Naive thymus-derived CD4-positive, alpha-beta T cell (primary cell): ENCODE measurements at regions not wholly inside any gene's neighbourhood (a gene's known extent, or its start where the extent isn't known, plus 50 kb on each side); places are given as distances from the start of the nearest gene placed in this dataset.

Experiments
- ATAC-seq: fragments of 150-1000 bp; cut with Tn5 transposase; 2 replicates; pipeline ENCODE4 v1.10.0; 2021; ENCODE audit warnings: mild to moderate bottlenecking, moderate library complexity
- CTCF ChIA-PET: fragments of 350-600 bp; sonication (Branson Sonifier 250); formaldehyde crosslinking; loops from one replicate; lab custom pipeline; 2021; ENCODE audit warnings: antibody characterized with exemption; lab: Charles Lee
- POLR2A ChIA-PET: fragments of 350-600 bp; sonication (Branson Sonifier 250); formaldehyde crosslinking; loops from one replicate; lab custom pipeline; 2021; ENCODE audit warnings: antibody characterized with exemption, inconsistent platforms; lab: Charles Lee
- DNase-seq, 9 donors: peaks; one replicate each; pipeline versions ENCODE4 v3.0.0 to v3.0.0-alpha.2; 2020 to 2022; ENCODE audit warnings: mixed read lengths in 1 of 9
- H3K27ac ChIP-seq: one replicate; pipeline ENCODE4 v1.7.0; 2013; ENCODE audit warnings: mild to moderate bottlenecking, low read depth, low read length, moderate library complexity
- H3K27me3 ChIP-seq, 2 donors: one replicate each; pipeline ENCODE4 v1.7.0; 2013; ENCODE audit warnings: low read length in 2 of 2, mild to moderate bottlenecking in 2 of 2, moderate library complexity in 2 of 2; ENCODE audit not compliant: control insufficient read depth in 2 of 2, insufficient read depth in 2 of 2
- H3K36me3 ChIP-seq, 3 experiments: 1 replicate in 2 of 3; 2 replicates in 1 of 3; pipeline ENCODE4 v1.7.0; 2013; ENCODE audit warnings: low read length in 3 of 3, mild to moderate bottlenecking in 3 of 3, moderate library complexity in 1 of 3; ENCODE audit not compliant: insufficient read depth in 3 of 3, control insufficient read depth in 2 of 3
- H3K4me1 ChIP-seq, 2 donors: one replicate each; pipeline ENCODE4 v1.7.0; 2013; ENCODE audit warnings: low read length in 2 of 2, mild to moderate bottlenecking in 2 of 2, moderate library complexity in 1 of 2; ENCODE audit not compliant: control insufficient read depth in 2 of 2, insufficient read depth in 2 of 2
- H3K4me3 ChIP-seq: 2 replicates; pipeline ENCODE4 v1.7.0; 2013; ENCODE audit warnings: mild to moderate bottlenecking, low read length
- H3K9me3 ChIP-seq, 3 experiments: 1 replicate in 2 of 3; 2 replicates in 1 of 3; pipeline ENCODE4 v1.7.0; 2013; ENCODE audit warnings: low read length in 3 of 3; ENCODE audit not compliant: control insufficient read depth in 2 of 3
- H3K27ac Mint-ChIP-seq, 9 donors: one replicate each; pipeline ENCODE4 v1.8.0; 2020 to 2022; ENCODE audit warnings: mixed read lengths in 9 of 9, mild to moderate bottlenecking in 8 of 9, moderate library complexity in 5 of 9, inconsistent platforms in 2 of 9
- H3K27me3 Mint-ChIP-seq, 5 donors: one replicate each; pipeline ENCODE4 v1.8.0; 2021 to 2022; ENCODE audit warnings: mixed read lengths in 5 of 5, mild to moderate bottlenecking in 1 of 5
- H3K36me3 Mint-ChIP-seq, 5 donors: one replicate each; pipeline ENCODE4 v1.8.0; 2020 to 2022; ENCODE audit warnings: mixed read lengths in 5 of 5, mild to moderate bottlenecking in 3 of 5, inconsistent platforms in 1 of 5
- H3K4me1 Mint-ChIP-seq, 7 donors: one replicate each; pipeline ENCODE4 v1.8.0; 2020 to 2022; ENCODE audit warnings: mixed read lengths in 7 of 7, mild to moderate bottlenecking in 3 of 7, inconsistent platforms in 1 of 7
- H3K4me3 Mint-ChIP-seq, 10 donors: one replicate each; pipeline ENCODE4 v1.8.0; 2020 to 2022; ENCODE audit warnings: mild to moderate bottlenecking in 10 of 10, mixed read lengths in 10 of 10, moderate library complexity in 6 of 10, inconsistent platforms in 2 of 10
- H3K9me3 Mint-ChIP-seq, 11 donors: one replicate each; pipeline ENCODE4 v1.8.0; 2020 to 2022; ENCODE audit warnings: mixed read lengths in 11 of 11, mild to moderate bottlenecking in 4 of 11, inconsistent platforms in 1 of 11, moderate library complexity in 1 of 11
- intact Hi-C, 2 donors: fragments of 100-400 bp; cut with micrococcal nuclease; formaldehyde crosslinking; loops; one replicate each; pipeline ENCODE4 v1.15.1; 2023

DNA sequence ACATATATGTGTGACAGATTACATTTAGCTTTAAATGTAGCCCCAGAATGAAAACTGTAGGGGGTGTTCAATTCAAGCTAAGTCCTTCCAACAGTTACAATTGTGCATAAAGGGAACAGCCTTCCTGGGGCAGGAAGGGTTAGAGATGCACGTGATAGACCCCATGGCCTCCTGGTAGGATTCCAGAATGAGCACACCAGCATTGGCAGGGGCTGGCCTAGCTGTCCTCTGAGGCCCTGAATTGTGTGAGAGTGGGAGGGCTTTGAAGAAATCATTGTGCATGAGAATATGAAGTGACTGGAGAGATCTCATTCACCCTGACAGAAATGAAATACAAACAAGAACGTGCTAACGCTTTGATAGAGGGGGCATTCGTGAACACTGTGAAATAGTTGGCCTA, 663.8 kb upstream of the KLF4 start:
- ChIA-PET CTCF (no interaction called here), POLR2A (no interaction called here)
- H3K36me3 Mint-ChIP-seq: no peaks in the 10 kb centered on the region
- peaks cover 0 to 6% (median 0%) of the 10 kb centered on the region in 11 donors for H3K9me3 Mint-ChIP-seq
- Histone ChIP-seq H3K27ac (no peak overlapping the region), H3K4me3 (no peak overlapping the region), H3K36me3 (no peaks in the 10 kb centered on the region), H3K9me3 (no peaks in the 10 kb centered on the region), H3K4me1 (no peaks in the 10 kb centered on the region), H3K27me3 (no peaks in the 10 kb centered on the region)
- no peaks in the 10 kb centered on the region for H3K4me1 Mint-ChIP-seq
- no peak overlapping the region for H3K4me3 Mint-ChIP-seq
- DNase-seq (no peak), ATAC-seq (no peak)
- no peak overlapping the region for H3K27ac Mint-ChIP-seq
- no peaks in the 10 kb centered on the region for H3K27me3 Mint-ChIP-seq
- intact Hi-C loops: no loop called here

DNA sequence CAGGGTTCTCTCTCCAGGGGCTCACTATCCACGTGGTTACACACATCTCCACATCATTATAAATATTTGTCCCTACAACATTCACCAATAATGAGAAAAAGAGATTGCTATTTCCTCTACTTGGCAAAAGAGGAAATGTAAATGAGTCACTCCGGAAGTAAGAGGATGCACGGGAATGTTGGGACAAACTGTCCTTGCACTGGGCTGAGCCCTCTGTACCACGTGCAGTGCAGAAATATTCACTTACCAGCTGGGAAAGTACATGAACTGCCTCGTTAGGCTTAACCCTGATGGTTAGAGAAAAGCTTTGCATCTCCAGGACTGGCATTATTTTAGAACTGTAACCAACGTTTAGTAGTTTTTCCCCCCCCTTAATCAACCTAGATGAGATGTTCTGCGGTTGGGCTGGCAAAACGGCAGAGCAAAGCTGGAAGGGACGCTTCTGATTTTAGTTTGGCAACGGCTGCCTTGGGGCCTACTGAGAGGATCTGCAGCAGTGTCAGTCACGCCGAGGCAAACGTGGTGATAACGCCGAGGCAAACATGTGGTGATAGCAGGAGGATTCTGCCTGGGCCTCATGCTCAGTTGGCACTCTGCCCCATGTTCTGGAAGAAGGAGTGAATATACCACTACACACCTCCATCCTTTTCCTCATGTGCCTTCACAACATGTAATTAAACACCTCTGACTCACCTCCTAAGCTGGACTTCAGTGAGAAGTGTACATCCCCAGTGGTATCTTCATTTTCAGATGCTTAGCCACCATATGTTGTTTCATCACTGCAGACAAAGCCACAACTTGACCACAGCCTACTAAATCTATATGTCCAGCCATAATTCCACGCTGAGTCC, 661.4 kb upstream of the KLF4 start:
- ChIA-PET CTCF (no interaction called here), POLR2A (no interaction called here)
- Mint-ChIP-seq H3K27ac (no peak overlapping the region), H3K4me1 (no peaks in the 10 kb centered on the region), H3K9me3 (peaks cover 0 to 14% (median 5%) of the 10 kb centered on the region in 11 donors), H3K36me3 (no peaks in the 10 kb centered on the region), H3K4me3 (no peak overlapping the region), H3K27me3 (peaks cover 0 to 3% (median 0%) of the 10 kb centered on the region in 5 donors)
- intact Hi-C loops: no loop called here
- DNase-seq (no peak), ATAC-seq (no peak)
- Histone ChIP-seq H3K36me3 (no peaks in the 10 kb centered on the region), H3K9me3 (no peaks in the 10 kb centered on the region), H3K4me1 (no peaks in the 10 kb centered on the region), H3K4me3 (no peak overlapping the region), H3K27me3 (no peaks in the 10 kb centered on the region), H3K27ac (no peak overlapping the region)

GRCh38 chr9:108149326-108149725, 659.8 kb upstream of the KLF4 start:
- CTCF ChIA-PET: no interaction called here

GRCh38 chr9:108142504-108143201, 653.1 kb upstream of the KLF4 start:
- Mint-ChIP-seq H3K4me1 (no peaks in the 10 kb centered on the region), H3K36me3 (no peaks in the 10 kb centered on the region), H3K9me3 (peaks cover 2 to 20% (median 8%) of the 10 kb centered on the region in 11 donors), H3K27me3 (peaks cover 0 to 4% (median 0%) of the 10 kb centered on the region in 5 donors), H3K27ac (no peak overlapping the region), H3K4me3 (no peak overlapping the region)
- Histone ChIP-seq H3K36me3 (no peaks in the 10 kb centered on the region), H3K27me3 (no peaks in the 10 kb centered on the region), H3K4me1 (no peaks in the 10 kb centered on the region), H3K27ac (no peak overlapping the region), H3K9me3 (peaks cover 0 to 3% (median 0%) of the 10 kb centered on the region in 3 experiments), H3K4me3 (no peak overlapping the region)
- CTCF ChIA-PET: no interaction called here
- intact Hi-C loops: no loop called here
- ATAC-seq (no peak), DNase-seq (no peak)
- POLR2A ChIA-PET: no interaction called here

More at GRCh38 chr9:108149326-108149725, 659.8 kb upstream of the KLF4 start:
- intact Hi-C loops: no loop called here
- Mint-ChIP-seq H3K27ac (no peak overlapping the region), H3K4me1 (no peaks in the 10 kb centered on the region), H3K27me3 (peaks cover 0 to 3% (median 0%) of the 10 kb centered on the region in 5 donors), H3K4me3 (no peak overlapping the region), H3K36me3 (no peaks in the 10 kb centered on the region), H3K9me3 (peaks cover 0 to 18% (median 9%) of the 10 kb centered on the region in 11 donors)
- H3K27me3 ChIP-seq: no peaks in the 10 kb centered on the region
- POLR2A ChIA-PET: no interaction called here
- no peak overlapping the region for H3K27ac ChIP-seq
- H3K9me3 ChIP-seq: peaks cover 0 to 3% (median 0%) of the 10 kb centered on the region in 3 experiments
- H3K36me3 ChIP-seq: no peaks in the 10 kb centered on the region
- ATAC-seq (no peak), DNase-seq (no peak)
- no peak overlapping the region for H3K4me3 ChIP-seq
- no peaks in the 10 kb centered on the region for H3K4me1 ChIP-seq

DNA sequence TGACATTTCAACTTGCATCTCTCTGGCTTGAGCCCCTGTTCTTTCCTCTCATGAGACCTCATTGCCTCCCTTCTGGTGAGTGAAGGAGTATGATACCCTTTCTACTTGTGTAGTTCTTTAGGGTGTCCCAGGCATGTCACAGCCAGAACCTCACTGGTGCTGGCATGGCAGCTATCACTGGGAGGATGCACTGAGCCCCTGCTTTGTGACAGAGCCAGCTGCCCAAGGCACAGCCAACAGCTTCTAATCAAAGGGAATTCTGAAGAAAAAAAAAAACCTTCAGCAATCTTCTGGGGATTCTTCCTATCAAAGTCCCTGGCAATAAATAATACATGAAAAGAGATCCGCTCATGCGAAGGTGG, 652.6 kb upstream of the KLF4 start:
- Mint-ChIP-seq H3K4me3 (no peak overlapping the region), H3K4me1 (no peaks in the 10 kb centered on the region), H3K27me3 (peaks cover 0 to 4% (median 0%) of the 10 kb centered on the region in 5 donors), H3K9me3 (peaks cover 2 to 19% (median 8%) of the 10 kb centered on the region in 11 donors), H3K36me3 (no peaks in the 10 kb centered on the region), H3K27ac (no peak overlapping the region)
- ChIA-PET CTCF (no interaction called here), POLR2A (no interaction called here)
- ATAC-seq (no peak), DNase-seq (no peak)
- no peaks in the 10 kb centered on the region for H3K36me3 ChIP-seq
- no peak overlapping the region for H3K4me3 ChIP-seq
- no peaks in the 10 kb centered on the region for H3K4me1 ChIP-seq
- H3K9me3 ChIP-seq: peaks cover 0 to 3% (median 0%) of the 10 kb centered on the region in 3 experiments
- no peak overlapping the region for H3K27ac ChIP-seq
- H3K27me3 ChIP-seq: no peaks in the 10 kb centered on the region
- intact Hi-C loops: no loop called here

DNA sequence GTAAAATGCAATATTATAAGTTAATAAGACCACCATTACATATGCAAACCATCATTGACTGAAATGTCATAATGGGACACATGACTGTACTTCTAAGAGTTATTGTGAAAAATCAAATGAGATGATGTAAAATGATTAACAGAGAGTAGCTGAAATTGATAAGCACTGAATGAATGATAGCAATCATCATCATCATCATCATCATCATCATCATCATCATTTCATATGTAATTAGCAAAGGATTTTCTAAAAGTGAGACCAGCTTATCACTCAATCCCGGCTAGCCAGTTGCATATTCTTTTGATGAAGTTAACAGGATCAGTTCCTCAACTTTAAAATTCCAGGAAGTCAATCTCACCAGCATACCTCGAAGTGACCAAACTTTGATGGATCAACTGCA, 650.3 kb upstream of the KLF4 start:
- CTCF ChIA-PET: no interaction called here
- Mint-ChIP-seq H3K27ac (no peak overlapping the region), H3K4me1 (no peaks in the 10 kb centered on the region), H3K9me3 (peaks cover 0 to 17% (median 6%) of the 10 kb centered on the region in 11 donors), H3K36me3 (no peaks in the 10 kb centered on the region), H3K4me3 (no peak overlapping the region), H3K27me3 (peaks cover 0 to 4% (median 0%) of the 10 kb centered on the region in 5 donors)
- intact Hi-C loops: no loop called here
- DNase-seq (no peak), ATAC-seq (no peak)
- Histone ChIP-seq H3K9me3 (no peaks in the 10 kb centered on the region), H3K27me3 (no peaks in the 10 kb centered on the region), H3K27ac (no peak overlapping the region), H3K4me3 (no peak overlapping the region), H3K36me3 (no peaks in the 10 kb centered on the region), H3K4me1 (no peaks in the 10 kb centered on the region)
- POLR2A ChIA-PET: no interaction called here
